HUES48 (cell line): ENCODE measurements at regions not wholly inside any gene's neighbourhood (a gene's known extent, or its start where the extent isn't known, plus 50 kb on each side); places are given as distances from the start of the nearest gene placed in this dataset.

ENCODE experiments used
- H3K27ac ChIP-seq: one replicate; pipeline ENCODE4 v1.7.0; 2013; ENCODE audit warnings: low read depth, low read length, inconsistent platforms
- H3K27me3 ChIP-seq: 2 replicates; pipeline ENCODE4 v1.6.1; 2013; ENCODE audit warnings: mild to moderate bottlenecking, low read length; ENCODE audit not compliant: control insufficient read depth, insufficient read depth
- H3K36me3 ChIP-seq: 2 replicates; pipeline ENCODE4 v1.6.1; 2013; ENCODE audit warnings: low read length; ENCODE audit not compliant: control insufficient read depth, insufficient read depth
- H3K4me1 ChIP-seq: 2 replicates; pipeline ENCODE4 v1.6.1; 2013; ENCODE audit warnings: mild to moderate bottlenecking, low read length; ENCODE audit not compliant: control insufficient read depth, insufficient read depth
- H3K4me3 ChIP-seq: 2 replicates; pipeline ENCODE4 v1.5.1; 2013; ENCODE audit warnings: mild to moderate bottlenecking, low read depth, low read length
- H3K9ac ChIP-seq: 2 replicates; pipeline ENCODE4 v1.6.1; 2013; ENCODE audit warnings: mild to moderate bottlenecking, low read depth, low read length, moderate library complexity
- H3K9me3 ChIP-seq: 2 replicates; pipeline ENCODE4 v1.6.1; 2013; ENCODE audit warnings: low read length; ENCODE audit not compliant: control insufficient read depth, insufficient read depth

DNA sequence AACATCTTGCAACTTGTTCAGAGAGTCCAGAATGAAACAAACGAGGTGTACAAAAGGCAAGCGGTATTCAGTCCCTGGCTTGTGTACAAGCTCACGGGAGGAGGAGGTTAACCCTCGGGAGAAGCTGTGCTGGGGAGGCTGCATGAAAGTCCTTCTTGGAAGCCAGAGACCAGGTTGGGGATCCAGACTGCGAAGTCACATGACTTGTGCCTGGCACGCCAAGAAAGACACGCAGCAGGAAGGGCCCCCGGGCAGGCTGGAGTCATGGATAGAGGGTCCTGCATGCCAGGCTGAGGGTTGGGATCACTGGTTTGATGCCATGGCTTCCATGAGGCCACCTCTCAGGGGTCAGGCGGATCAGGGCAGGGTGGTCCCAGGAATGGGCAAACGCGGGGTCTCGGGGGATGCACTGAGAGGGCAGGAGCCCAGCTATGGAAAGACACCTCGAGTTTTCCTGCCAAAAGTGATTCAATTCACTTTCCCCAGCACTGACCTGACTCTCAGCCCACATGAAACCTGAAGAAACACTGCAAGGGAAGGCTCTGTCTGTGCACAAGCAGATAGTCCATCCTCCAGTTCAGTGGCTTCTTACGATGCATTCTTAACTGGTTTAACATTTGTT is 79.4 kb downstream of the DLL1 start:
- no peak overlapping the region for H3K9ac ChIP-seq
- no peaks in the 10 kb centered on the region for H3K9me3 ChIP-seq
- H3K27ac ChIP-seq: no peak overlapping the region
- H3K4me3 ChIP-seq: no peak overlapping the region
- no peaks in the 10 kb centered on the region for H3K27me3 ChIP-seq
- H3K4me1 ChIP-seq: no peaks in the 10 kb centered on the region
- H3K36me3 ChIP-seq: no peaks in the 10 kb centered on the region

DNA sequence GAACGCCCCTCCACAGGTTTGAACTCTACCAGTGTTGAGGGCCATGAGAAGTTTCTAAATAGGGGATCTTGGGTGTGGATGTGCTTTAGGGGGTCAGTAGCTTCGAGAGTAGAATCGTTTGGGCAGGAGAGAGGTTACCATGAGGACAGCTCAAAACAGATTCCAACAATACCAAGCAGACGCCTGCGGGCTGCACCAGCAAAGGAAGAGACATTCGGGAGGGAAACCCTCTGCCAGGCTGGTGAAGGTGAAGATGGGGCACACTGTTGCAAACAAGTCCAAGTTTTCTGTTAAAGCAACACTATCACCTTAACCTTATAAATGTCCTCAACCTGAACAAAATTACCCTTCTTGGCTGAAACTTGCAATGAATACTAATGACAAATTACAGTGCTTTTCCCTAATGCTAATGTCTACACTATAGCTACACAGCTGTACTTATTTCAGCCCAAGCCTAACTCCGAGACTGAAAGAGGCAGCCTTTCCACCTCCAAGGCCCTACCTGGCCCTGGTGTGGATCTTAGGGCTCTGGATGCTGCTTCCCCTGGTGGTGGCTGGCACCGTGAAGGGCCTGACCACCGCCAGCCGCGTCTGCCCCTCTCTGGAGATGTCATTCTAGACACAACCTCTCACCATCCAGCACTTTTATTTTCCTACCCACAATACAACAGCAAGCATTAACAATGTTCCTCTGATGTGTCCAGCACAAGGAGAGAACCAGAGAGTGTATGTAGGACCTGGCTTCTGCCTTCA is 80.1 kb downstream of the DLL1 start:
- Histone ChIP-seq H3K27ac (no peak overlapping the region), H3K27me3 (no peaks in the 10 kb centered on the region), H3K9me3 (no peaks in the 10 kb centered on the region), H3K4me1 (no peaks in the 10 kb centered on the region), H3K36me3 (no peaks in the 10 kb centered on the region), H3K4me3 (no peak overlapping the region), H3K9ac (no peak overlapping the region)

DNA sequence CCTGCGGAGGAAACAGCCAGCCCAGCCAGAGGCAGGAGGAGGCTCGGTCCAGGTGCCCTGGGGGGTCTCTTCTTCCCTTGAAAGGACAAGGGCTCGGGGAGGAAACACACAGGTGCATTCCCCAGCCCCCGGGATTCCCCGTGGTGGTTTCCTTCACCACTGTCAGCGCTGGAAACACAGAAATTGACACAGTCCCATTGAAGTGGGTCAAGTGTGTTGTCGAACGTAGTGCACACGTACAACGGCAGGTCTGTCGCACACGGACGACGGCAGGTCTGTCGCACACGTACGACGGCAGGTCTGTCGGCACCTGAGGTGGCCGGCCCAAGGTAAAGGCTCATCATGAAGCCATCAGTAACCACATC is 80.9 kb downstream of the DLL1 start:
- no peaks in the 10 kb centered on the region for H3K4me1 ChIP-seq
- H3K9ac ChIP-seq: no peak overlapping the region
- no peaks in the 10 kb centered on the region for H3K36me3 ChIP-seq
- H3K27ac ChIP-seq: no peak overlapping the region
- no peak overlapping the region for H3K4me3 ChIP-seq
- H3K27me3 ChIP-seq: no peaks in the 10 kb centered on the region
- no peaks in the 10 kb centered on the region for H3K9me3 ChIP-seq

DNA sequence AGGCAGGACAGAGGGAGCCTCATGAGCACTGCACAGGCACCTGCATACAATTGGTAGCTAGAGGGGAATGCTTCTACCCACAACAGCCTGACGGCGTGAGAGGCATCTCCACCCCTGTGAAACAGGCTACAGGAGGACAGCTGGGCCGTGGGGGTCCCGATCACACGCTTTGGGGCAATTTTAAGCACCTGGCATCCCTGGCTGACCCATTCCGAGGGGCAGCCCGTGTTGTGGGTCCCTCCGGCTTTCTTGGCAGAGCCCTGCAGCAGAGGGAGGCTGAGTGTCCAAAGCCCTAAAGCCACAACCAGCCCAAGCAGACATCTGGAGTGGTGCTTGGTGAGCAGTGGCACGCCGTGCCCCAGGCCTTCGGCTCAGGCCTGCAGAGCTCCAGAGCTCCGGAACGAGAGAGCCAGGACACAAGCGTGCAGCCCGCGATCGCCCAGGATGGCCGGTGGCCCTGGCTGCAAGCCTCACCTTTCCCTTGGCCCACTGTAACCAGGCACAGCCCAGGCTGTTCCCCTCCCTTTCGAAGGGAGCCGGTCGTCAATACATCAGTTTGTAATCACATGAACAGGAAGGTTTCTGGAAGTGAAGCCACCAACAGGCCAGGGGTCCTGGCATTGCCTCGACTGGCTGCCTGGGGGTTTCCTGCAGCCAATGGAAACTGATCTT is 81.4 kb downstream of the DLL1 start:
- Histone ChIP-seq H3K4me1 (no peaks in the 10 kb centered on the region), H3K27ac (no peak overlapping the region), H3K4me3 (no peak overlapping the region), H3K27me3 (no peaks in the 10 kb centered on the region), H3K36me3 (no peaks in the 10 kb centered on the region), H3K9me3 (no peaks in the 10 kb centered on the region), H3K9ac (no peak overlapping the region)

DNA sequence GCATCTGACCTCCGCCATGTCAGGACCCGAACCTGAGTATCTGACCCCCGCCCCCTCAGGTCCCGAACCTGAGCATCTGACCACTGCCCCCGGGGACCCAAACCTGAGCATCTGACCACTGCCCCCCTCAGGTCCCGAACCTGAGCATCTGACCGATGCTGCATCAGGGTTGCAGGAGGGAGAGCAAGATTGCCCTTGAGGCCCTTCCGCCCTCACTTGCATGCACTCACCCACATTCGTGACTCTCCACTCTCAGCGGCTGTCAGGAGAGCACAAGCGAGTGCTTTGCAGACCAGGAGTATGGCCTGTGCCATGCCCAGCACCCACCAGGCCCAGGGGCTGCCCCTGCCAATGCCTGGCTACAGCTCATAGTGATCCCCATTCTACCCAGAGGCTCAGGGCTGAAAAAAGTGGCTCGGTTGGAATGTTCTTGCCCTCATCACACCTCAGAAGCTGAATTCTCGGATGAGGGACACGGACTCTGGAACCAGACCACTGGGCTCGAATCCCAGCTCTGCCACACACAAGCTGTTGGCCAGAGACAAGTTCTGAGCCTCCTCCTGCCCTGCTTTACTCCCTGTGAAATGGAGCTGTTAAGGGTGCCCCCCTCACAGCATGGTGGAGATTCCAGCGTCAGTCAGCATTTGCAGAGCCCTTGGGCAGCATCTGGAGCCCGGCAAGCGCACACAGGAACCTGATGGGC is 82.1 kb downstream of the DLL1 start:
- Histone ChIP-seq H3K4me3 (no peak overlapping the region), H3K27me3 (no peaks in the 10 kb centered on the region), H3K9ac (no peak overlapping the region), H3K27ac (no peak overlapping the region), H3K9me3 (no peaks in the 10 kb centered on the region), H3K4me1 (no peaks in the 10 kb centered on the region), H3K36me3 (no peaks in the 10 kb centered on the region)

DNA sequence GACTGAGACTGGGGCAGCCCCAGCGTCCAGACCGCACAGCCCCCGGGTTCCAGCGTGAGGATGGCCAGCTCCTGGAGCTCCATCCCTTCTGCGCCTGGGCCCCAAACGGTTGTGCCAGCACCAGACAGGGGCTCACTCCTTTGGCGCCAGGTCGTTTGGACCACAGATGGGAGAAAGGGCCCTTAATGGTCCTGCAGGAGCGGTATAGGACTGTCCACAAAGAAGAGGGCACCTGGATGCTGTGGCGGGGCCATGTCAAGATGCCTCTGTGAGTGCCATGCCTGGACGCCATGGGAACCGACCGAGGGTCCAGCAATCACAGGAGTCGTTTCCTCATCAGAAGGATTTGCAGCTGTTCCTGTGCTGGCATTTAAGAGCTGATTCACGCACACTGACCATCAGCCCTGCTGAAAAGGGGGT is 82.7 kb downstream of the DLL1 start:
- no peaks in the 10 kb centered on the region for H3K4me1 ChIP-seq
- no peak overlapping the region for H3K9ac ChIP-seq
- no peak overlapping the region for H3K27ac ChIP-seq
- H3K4me3 ChIP-seq: no peak overlapping the region
- H3K36me3 ChIP-seq: no peaks in the 10 kb centered on the region
- H3K27me3 ChIP-seq: no peaks in the 10 kb centered on the region
- no peaks in the 10 kb centered on the region for H3K9me3 ChIP-seq

DNA sequence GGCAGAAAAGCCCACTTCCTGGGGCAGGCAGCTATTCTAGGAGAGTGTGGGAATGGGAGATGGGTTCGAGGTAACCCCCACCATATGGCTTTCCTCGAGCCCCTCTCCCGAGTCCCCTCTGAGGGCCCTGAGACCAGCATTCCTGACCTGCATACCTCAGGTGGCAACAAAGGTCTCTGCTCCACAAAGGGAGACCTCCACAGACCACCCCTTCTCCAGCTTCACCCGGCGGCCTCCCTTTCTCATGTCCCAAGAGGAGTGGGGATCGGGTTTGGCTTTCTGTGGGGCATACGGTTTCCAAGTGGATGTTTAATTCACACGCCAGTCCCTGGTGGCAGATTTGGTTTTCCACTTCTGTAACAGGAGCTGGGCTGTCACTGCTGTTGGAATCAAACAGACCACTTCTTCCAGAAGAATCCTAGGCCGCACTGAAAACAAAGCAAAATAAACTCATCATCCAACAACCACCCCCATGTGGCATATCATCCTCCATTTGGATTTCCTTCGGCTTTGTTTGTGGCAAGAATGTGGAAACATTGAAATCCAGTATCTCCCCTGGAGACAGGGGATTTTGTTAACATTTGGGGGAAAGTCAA is 83.2 kb downstream of the DLL1 start:
- Histone ChIP-seq H3K4me3 (no peak overlapping the region), H3K9me3 (no peaks in the 10 kb centered on the region), H3K36me3 (no peaks in the 10 kb centered on the region), H3K27ac (no peak overlapping the region), H3K4me1 (no peaks in the 10 kb centered on the region), H3K9ac (no peak overlapping the region), H3K27me3 (no peaks in the 10 kb centered on the region)

DNA sequence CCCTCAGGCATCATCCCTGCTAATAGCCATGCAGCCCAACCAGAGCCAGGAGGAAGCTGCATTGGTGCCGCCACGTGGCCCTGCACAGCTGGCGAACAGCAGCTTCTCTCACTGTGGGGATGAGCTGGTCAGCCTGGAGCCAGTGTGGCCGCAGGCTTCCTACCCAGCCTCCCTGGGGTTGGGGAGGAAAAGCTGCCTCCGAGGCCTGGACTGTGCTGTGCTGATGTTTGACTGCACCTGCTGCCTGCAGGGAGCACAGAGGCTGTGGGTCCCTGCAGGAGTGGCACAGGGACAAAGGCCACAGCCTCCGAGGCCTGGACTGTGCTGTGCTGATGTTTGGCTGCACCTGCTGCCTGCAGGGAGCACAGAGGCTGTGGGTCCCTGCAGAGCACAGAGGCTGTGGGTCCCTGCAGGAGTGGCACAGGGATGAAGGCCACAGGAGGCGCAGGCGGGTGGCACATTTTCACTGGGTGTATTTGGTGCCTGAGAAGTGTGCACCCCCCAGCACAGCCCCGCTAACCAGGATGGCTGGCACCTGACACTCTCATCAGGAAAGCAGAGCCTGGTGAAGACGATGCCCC is 83.9 kb downstream of the DLL1 start:
- Histone ChIP-seq H3K27me3 (no peaks in the 10 kb centered on the region), H3K4me3 (no peak overlapping the region), H3K4me1 (no peaks in the 10 kb centered on the region), H3K9me3 (no peaks in the 10 kb centered on the region), H3K27ac (no peak overlapping the region), H3K36me3 (no peaks in the 10 kb centered on the region), H3K9ac (no peak overlapping the region)

DNA sequence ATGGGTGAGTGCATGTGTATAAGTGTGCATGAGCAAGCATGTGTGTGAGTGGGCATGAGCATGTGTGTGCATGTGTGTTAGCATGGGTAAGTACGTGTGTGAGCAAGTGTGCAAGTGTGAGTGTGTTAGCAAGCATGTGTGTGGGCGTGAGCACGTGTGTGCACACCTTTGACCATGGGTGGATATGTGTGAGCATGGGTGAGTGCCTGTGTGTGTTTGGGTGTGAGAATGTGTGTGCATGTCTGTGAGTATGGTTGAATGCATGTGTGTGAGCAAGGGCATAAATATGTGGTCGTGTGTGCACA is 84.6 kb downstream of the DLL1 start:
- H3K9me3 ChIP-seq: no peaks in the 10 kb centered on the region
- no peaks in the 10 kb centered on the region for H3K36me3 ChIP-seq
- H3K27me3 ChIP-seq: no peaks in the 10 kb centered on the region
- no peak overlapping the region for H3K4me3 ChIP-seq
- no peaks in the 10 kb centered on the region for H3K4me1 ChIP-seq
- H3K27ac ChIP-seq: no peak overlapping the region
- no peak overlapping the region for H3K9ac ChIP-seq

DNA sequence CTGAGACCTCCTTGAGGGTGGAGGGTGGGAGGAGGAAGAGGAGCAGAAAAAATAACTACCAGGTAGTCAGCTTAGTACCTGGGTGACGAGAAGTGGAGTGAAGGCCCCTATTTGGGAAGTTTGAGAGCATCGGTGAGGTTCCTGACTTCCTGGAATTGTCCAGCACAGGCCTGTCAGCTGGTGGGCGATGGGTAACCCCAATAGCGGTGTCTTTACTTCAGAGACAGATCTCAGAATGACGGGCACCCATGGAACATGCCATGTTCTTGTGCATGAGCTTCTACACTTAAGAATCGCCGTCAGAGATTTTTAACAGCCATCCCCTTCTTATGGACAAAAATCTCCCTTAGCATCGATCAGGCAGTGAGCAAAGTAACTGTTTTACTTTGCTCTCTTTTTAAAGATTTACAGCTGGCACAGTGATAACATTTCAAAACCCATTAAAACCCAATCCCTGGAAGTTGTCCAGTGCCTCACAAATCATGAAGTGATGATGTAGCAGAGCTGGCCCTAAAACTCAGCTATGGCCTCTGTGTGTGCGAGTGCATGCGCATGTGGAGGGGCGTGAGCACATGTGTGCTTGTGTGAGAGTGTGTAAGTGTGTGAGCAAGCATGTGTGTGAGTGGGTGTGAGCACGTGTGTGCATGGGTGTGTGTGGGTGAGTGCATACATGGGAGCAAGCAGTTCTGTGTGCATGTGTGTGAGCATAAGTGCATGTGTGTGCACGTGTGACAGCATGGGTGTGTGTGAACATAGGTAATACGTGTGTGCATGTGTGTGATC is 85.2 kb downstream of the DLL1 start:
- no peak overlapping the region for H3K9ac ChIP-seq
- H3K4me1 ChIP-seq: no peaks in the 10 kb centered on the region
- H3K4me3 ChIP-seq: no peak overlapping the region
- H3K27me3 ChIP-seq: no peaks in the 10 kb centered on the region
- no peak overlapping the region for H3K27ac ChIP-seq
- H3K9me3 ChIP-seq: no peaks in the 10 kb centered on the region
- H3K36me3 ChIP-seq: no peaks in the 10 kb centered on the region
